HCT116 (cell line): ENCODE measurements at regions not wholly inside any gene's neighbourhood (a gene's known extent, or its start where the extent isn't known, plus 50 kb on each side); places are given as distances from the start of the nearest gene placed in this dataset.

Experiments used
- ATAC-seq: fragments of 200-7000 bp; cut with Tn5 transposase; 2 replicates; pipeline ENCODE4 v1.9.1; 2020; ENCODE audit warnings: mild to moderate bottlenecking, moderate library complexity
- BruUV-seq: library from RNA; stranded (reverse); fragments of 400-500 nt; replicated peaks from 2 replicates; lab custom pipeline; 2021; lab: Mats Ljungman, UMichigan
- CTCF ChIA-PET: fragments of 300-600 bp; sonication (Branson Sonifier 250); formaldehyde crosslinking; loops from one replicate; lab custom pipeline; 2021; ENCODE audit warnings: antibody characterized with exemption; lab: Charles Lee
- POLR2A ChIA-PET: fragments of 300-600, 350-600 bp; sonication (Branson Sonifier 250); formaldehyde crosslinking; loops from one replicate; lab custom pipeline; 2021; ENCODE audit warnings: antibody characterized with exemption; lab: Charles Lee
- RAD21 ChIA-PET, 2 experiments: fragments of 300-600 bp; sonication (Branson Sonifier 250); formaldehyde crosslinking; loops; one replicate each; lab custom pipeline; 2023; ENCODE audit warnings: low total read pairs in 2 of 2; ENCODE audit not compliant: uncharacterized antibody in 2 of 2, unreplicated experiment in 2 of 2, low non-redundant PET in 1 of 2; lab: Charles Lee
- DNase-seq: peaks from one replicate; pipeline ENCODE4 v3.0.0-alpha.2; 2010; ENCODE audit warnings: low read depth, low spot score
- H2AFZ ChIP-seq: fragments of 200-600 bp; shearing (Covaris generic), sonication (generic); 2 replicates; pipeline ENCODE4 v1.6.1; 2017; ENCODE audit warnings: low read depth, mixed run types, mixed read lengths, antibody characterized with exemption, low read length; ENCODE audit not compliant: poor library complexity, severe bottlenecking
- H3K27ac ChIP-seq: 2 replicates; pipeline ENCODE4 v1.5.1; 2012; ENCODE audit warnings: low read depth, low read length
- H3K27me3 ChIP-seq: fragments of 200-600 bp; sonication (generic); 2 replicates; pipeline ENCODE4 v1.6.1; 2016; ENCODE audit warnings: mixed run types, low read length, mixed read lengths; ENCODE audit not compliant: insufficient read depth
- H3K36me3 ChIP-seq, 2 experiments: fragments of 200-500 bp in 1 of 2; fragments of 200-600 bp in 1 of 2; sonication (Bioruptor generic) in 1 of 2; sonication (generic) in 1 of 2; 2 replicates each; pipeline versions ENCODE4 v1.5.1 to v1.6.1; 2014 to 2016; ENCODE audit warnings: low read length in 2 of 2, inconsistent platforms in 1 of 2, mixed read lengths in 1 of 2, mixed run types in 1 of 2; ENCODE audit not compliant: insufficient read depth in 2 of 2, control insufficient read depth in 1 of 2
- H3K4me1 ChIP-seq, 2 experiments: fragments of 200-600 bp in 1 of 2; sonication (generic) in 1 of 2; 2 replicates each; pipeline versions ENCODE4 v1.5.1 to v1.6.1; 2012 to 2017; ENCODE audit warnings: low read length in 2 of 2, inconsistent platforms in 1 of 2, mild to moderate bottlenecking in 1 of 2, mixed read lengths in 1 of 2, mixed run types in 1 of 2, moderate library complexity in 1 of 2; ENCODE audit not compliant: insufficient read depth in 2 of 2, control insufficient read depth in 1 of 2
- H3K4me2 ChIP-seq: fragments of 200-600 bp; sonication (generic); 2 replicates; pipeline ENCODE4 v1.6.1; 2017; ENCODE audit warnings: mixed run types, low read length, mixed read lengths
- H3K4me3 ChIP-seq, 2 experiments: fragments of 200-600 bp in 1 of 2; sonication (generic) in 1 of 2; replicated peaks in 1 of 2; 2 replicates each; pipeline ENCODE4 v1.5.1; 2011 to 2016; ENCODE audit warnings: low read length in 2 of 2, control low read depth in 1 of 2, low read depth in 1 of 2, mild to moderate bottlenecking in 1 of 2, mixed read lengths in 1 of 2, mixed run types in 1 of 2
- H3K79me2 ChIP-seq: fragments of 200-600 bp; sonication (generic); 2 replicates; pipeline ENCODE4 v1.6.1; 2017; ENCODE audit warnings: mild to moderate bottlenecking, mixed run types, low read length, moderate library complexity, mixed read lengths; ENCODE audit not compliant: insufficient read depth
- H3K9ac ChIP-seq: fragments of 200-600 bp; sonication (generic); 2 replicates; pipeline ENCODE4 v1.6.1; 2016; ENCODE audit warnings: low read length, mixed read lengths
- H3K9me2 ChIP-seq: fragments of 200-600 bp; sonication (generic), shearing (Covaris generic); 2 replicates; pipeline ENCODE4 v1.6.1; 2017; ENCODE audit warnings: mixed run types, mild to moderate bottlenecking, moderate library complexity; ENCODE audit not compliant: insufficient read depth
- H3K9me3 ChIP-seq, 2 experiments: fragments of 200-500 bp in 1 of 2; fragments of 200-600 bp in 1 of 2; sonication (Bioruptor generic) in 1 of 2; sonication (generic) in 1 of 2; 2 replicates each; pipeline ENCODE4 v1.6.1; 2014 to 2017; ENCODE audit warnings: low read length in 2 of 2, mixed read lengths in 2 of 2, inconsistent platforms in 1 of 2, low read depth in 1 of 2, mild to moderate bottlenecking in 1 of 2, mixed run types in 1 of 2, moderate library complexity in 1 of 2; ENCODE audit not compliant: control insufficient read depth in 1 of 2, insufficient read depth in 1 of 2
- H4K20me1 ChIP-seq: fragments of 200-600 bp; sonication (generic), shearing (Covaris generic); 2 replicates; pipeline ENCODE4 v1.6.1; 2017; ENCODE audit warnings: mixed run types, mild to moderate bottlenecking, moderate library complexity; ENCODE audit not compliant: insufficient read depth
- CEBPB ChIP-seq: IDR thresholded peaks from 2 replicates; pipeline ENCODE4 v1.6.1; 2012; ENCODE audit warnings: low read depth
- EGR1 ChIP-seq: IDR thresholded peaks from 2 replicates; pipeline ENCODE4 v1.6.1; 2012; ENCODE audit warnings: low read depth
- ELF1 ChIP-seq: IDR thresholded peaks from 2 replicates; pipeline ENCODE4 v1.6.1; 2012; ENCODE audit warnings: low read depth, borderline replicate concordance
- EZH2phosphoT487 ChIP-seq: fragments of 200-600 bp; IDR thresholded peaks from 2 replicates; pipeline ENCODE4 v1.6.1; 2018; ENCODE audit warnings: antibody characterized with exemption, borderline replicate concordance
- FOSL1 ChIP-seq: IDR thresholded peaks from 2 replicates; pipeline ENCODE4 v1.6.1; 2012; ENCODE audit warnings: low read depth
- JUND ChIP-seq: IDR thresholded peaks from 2 replicates; pipeline ENCODE4 v1.6.1; 2012
- POLR2A ChIP-seq: IDR thresholded peaks from 2 replicates; pipeline ENCODE4 v1.7.0; 2011; ENCODE audit warnings: borderline replicate concordance; ENCODE audit not compliant: insufficient read depth, insufficient read length; ENCODE audit errors: extremely low read depth
- RAD21 ChIP-seq: IDR thresholded peaks from 2 replicates; pipeline ENCODE4 v1.6.1; 2012; ENCODE audit warnings: low read depth, mild to moderate bottlenecking
- SP1 ChIP-seq: IDR thresholded peaks from 2 replicates; pipeline ENCODE4 v1.6.1; 2012; ENCODE audit warnings: low read depth
- SRF ChIP-seq: IDR thresholded peaks from 2 replicates; pipeline ENCODE4 v1.6.1; 2012; ENCODE audit warnings: low read depth
- TCF7L2 ChIP-seq: IDR thresholded peaks from 2 replicates; pipeline ENCODE4 v1.7.0; 2011; ENCODE audit warnings: borderline replicate concordance, inconsistent platforms; ENCODE audit not compliant: insufficient read depth, insufficient read length; ENCODE audit errors: extremely low read depth
- YY1 ChIP-seq: IDR thresholded peaks from 2 replicates; pipeline ENCODE4 v1.6.1; 2011; ENCODE audit warnings: low read length, low read depth, moderate library complexity, mild to moderate bottlenecking; ENCODE audit not compliant: insufficient replicate concordance; ENCODE audit errors: extremely low read depth
- ZNF274 ChIP-seq: fragments of 200-500 bp; sonication (Bioruptor generic); IDR thresholded peaks from 2 replicates; pipeline ENCODE4 v1.6.1; 2014; ENCODE audit warnings: mild to moderate bottlenecking, low read depth, low read length, inconsistent platforms
- intact Hi-C: fragments of 100-400 bp; cut with micrococcal nuclease; formaldehyde crosslinking; loops from 2 replicates; pipeline ENCODE4 v1.10.0; 2022
- TF ChIP-seq, protein P1 (sequence below): IDR thresholded peaks from 2 replicates; pipeline ENCODE4 v1.6.1; 2011; ENCODE audit warnings: mild to moderate bottlenecking, low read length, moderate library complexity; ENCODE audit not compliant: insufficient replicate concordance; ENCODE audit errors: extremely low read depth
- TF ChIP-seq, protein P2 (sequence below): IDR thresholded peaks from 2 replicates; pipeline ENCODE4 v1.6.1; 2012
- TF ChIP-seq, protein P3 (sequence below): IDR thresholded peaks from 2 replicates; pipeline ENCODE4 v1.6.1; 2012
- TF ChIP-seq, protein P4 (sequence below), 3 experiments: fragments of 200-600 bp in 1 of 3; sonication (generic) in 1 of 3; IDR thresholded peaks in 2 of 3; conservative IDR thresholded peaks in 1 of 3; 2 replicates each; pipeline ENCODE4 v1.5.1; 2012 to 2017; ENCODE audit warnings: low read depth in 2 of 3, low read length in 2 of 3, antibody characterized with exemption in 1 of 3, borderline replicate concordance in 1 of 3, control low read depth in 1 of 3, mild to moderate bottlenecking in 1 of 3, mixed read lengths in 1 of 3, mixed run types in 1 of 3, moderate library complexity in 1 of 3; ENCODE audit not compliant: insufficient read depth in 1 of 3
- TF ChIP-seq, protein P5 (sequence below): IDR thresholded peaks from 2 replicates; pipeline ENCODE4 v1.6.1; 2012; ENCODE audit warnings: low read depth

DNA sequence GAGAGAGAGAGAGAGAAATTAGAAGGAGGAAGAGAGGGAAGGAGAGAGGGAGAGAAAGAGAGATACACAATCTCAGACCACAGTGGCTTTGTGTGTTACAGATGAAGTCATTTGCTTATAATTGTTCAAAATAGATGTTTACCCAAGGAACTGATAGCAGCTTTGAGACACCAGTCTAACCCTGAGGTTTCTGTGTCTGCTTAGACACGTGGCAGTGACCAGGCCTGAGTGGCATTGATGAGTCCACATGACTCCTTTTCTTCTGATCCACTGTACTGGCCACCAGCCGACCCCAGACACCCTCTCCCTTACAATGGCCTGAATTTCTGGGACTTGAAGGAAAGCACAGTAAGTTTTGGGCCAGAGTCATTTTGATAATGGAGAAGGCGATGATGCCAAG is 104.9 kb downstream of the DUSP10 start:
- CTCF ChIA-PET = no interaction called here
- no peaks in the 10 kb centered on the region for H3K79me2 ChIP-seq
- H3K4me2 ChIP-seq = no peak overlapping the region
- H3K36me3 ChIP-seq = no peaks in the 10 kb centered on the region
- no peaks in the 10 kb centered on the region for H4K20me1 ChIP-seq
- H3K9ac ChIP-seq = no peak overlapping the region
- H3K4me1 ChIP-seq = no peaks in the 10 kb centered on the region
- ATAC-seq (no peak), DNase-seq (no peak)
- no peak for TF ChIP-seq ZNF274
- TF ChIP-seq FOSL1 = no peak
- no peak for TF ChIP-seq ELF1
- no peak for TF ChIP-seq JUND
- TF ChIP-seq, protein P1, sequence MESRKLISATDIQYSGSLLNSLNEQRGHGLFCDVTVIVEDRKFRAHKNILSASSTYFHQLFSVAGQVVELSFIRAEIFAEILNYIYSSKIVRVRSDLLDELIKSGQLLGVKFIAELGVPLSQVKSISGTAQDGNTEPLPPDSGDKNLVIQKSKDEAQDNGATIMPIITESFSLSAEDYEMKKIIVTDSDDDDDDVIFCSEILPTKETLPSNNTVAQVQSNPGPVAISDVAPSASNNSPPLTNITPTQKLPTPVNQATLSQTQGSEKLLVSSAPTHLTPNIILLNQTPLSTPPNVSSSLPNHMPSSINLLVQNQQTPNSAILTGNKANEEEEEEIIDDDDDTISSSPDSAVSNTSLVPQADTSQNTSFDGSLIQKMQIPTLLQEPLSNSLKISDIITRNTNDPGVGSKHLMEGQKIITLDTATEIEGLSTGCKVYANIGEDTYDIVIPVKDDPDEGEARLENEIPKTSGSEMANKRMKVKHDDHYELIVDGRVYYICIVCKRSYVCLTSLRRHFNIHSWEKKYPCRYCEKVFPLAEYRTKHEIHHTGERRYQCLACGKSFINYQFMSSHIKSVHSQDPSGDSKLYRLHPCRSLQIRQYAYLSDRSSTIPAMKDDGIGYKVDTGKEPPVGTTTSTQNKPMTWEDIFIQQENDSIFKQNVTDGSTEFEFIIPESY = no peak
- TF ChIP-seq EGR1 = no peak
- no peak for TF ChIP-seq TCF7L2
- TF ChIP-seq, protein P2, sequence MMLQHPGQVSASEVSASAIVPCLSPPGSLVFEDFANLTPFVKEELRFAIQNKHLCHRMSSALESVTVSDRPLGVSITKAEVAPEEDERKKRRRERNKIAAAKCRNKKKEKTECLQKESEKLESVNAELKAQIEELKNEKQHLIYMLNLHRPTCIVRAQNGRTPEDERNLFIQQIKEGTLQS = no peak
- TF ChIP-seq SRF = no peak
- TF ChIP-seq YY1 = no peak
- no peak for TF ChIP-seq EZH2phosphoT487
- TF ChIP-seq, protein P3, sequence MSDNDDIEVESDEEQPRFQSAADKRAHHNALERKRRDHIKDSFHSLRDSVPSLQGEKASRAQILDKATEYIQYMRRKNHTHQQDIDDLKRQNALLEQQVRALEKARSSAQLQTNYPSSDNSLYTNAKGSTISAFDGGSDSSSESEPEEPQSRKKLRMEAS = no peak
- no peak for TF ChIP-seq CEBPB
- TF ChIP-seq RAD21 = no peak
- no peak for TF ChIP-seq SP1
- TF ChIP-seq, protein P4, sequence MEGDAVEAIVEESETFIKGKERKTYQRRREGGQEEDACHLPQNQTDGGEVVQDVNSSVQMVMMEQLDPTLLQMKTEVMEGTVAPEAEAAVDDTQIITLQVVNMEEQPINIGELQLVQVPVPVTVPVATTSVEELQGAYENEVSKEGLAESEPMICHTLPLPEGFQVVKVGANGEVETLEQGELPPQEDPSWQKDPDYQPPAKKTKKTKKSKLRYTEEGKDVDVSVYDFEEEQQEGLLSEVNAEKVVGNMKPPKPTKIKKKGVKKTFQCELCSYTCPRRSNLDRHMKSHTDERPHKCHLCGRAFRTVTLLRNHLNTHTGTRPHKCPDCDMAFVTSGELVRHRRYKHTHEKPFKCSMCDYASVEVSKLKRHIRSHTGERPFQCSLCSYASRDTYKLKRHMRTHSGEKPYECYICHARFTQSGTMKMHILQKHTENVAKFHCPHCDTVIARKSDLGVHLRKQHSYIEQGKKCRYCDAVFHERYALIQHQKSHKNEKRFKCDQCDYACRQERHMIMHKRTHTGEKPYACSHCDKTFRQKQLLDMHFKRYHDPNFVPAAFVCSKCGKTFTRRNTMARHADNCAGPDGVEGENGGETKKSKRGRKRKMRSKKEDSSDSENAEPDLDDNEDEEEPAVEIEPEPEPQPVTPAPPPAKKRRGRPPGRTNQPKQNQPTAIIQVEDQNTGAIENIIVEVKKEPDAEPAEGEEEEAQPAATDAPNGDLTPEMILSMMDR (IDR thresholded peaks at IDR 0.05 in 2 of 3, conservative IDR thresholded peaks at IDR 0.05 in 1 of 3; ENCODE audit: borderline replicate concordance in 1 of 3, insufficient read depth in 1 of 3, low read depth in 2 of 3, low read length in 2 of 3) = no peak
- TF ChIP-seq, protein P5, sequence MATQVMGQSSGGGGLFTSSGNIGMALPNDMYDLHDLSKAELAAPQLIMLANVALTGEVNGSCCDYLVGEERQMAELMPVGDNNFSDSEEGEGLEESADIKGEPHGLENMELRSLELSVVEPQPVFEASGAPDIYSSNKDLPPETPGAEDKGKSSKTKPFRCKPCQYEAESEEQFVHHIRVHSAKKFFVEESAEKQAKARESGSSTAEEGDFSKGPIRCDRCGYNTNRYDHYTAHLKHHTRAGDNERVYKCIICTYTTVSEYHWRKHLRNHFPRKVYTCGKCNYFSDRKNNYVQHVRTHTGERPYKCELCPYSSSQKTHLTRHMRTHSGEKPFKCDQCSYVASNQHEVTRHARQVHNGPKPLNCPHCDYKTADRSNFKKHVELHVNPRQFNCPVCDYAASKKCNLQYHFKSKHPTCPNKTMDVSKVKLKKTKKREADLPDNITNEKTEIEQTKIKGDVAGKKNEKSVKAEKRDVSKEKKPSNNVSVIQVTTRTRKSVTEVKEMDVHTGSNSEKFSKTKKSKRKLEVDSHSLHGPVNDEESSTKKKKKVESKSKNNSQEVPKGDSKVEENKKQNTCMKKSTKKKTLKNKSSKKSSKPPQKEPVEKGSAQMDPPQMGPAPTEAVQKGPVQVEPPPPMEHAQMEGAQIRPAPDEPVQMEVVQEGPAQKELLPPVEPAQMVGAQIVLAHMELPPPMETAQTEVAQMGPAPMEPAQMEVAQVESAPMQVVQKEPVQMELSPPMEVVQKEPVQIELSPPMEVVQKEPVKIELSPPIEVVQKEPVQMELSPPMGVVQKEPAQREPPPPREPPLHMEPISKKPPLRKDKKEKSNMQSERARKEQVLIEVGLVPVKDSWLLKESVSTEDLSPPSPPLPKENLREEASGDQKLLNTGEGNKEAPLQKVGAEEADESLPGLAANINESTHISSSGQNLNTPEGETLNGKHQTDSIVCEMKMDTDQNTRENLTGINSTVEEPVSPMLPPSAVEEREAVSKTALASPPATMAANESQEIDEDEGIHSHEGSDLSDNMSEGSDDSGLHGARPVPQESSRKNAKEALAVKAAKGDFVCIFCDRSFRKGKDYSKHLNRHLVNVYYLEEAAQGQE = no peak
- TF ChIP-seq POLR2A = no peak
- H3K4me3 ChIP-seq = no peak overlapping the region
- H3K27me3 ChIP-seq = no peaks in the 10 kb centered on the region
- H2AFZ ChIP-seq = no peak overlapping the region
- no peaks in the 10 kb centered on the region for H3K9me2 ChIP-seq
- POLR2A ChIA-PET = no interaction called here
- no peaks in the 10 kb centered on the region for H3K9me3 ChIP-seq
- intact Hi-C loops = no loop called here
- no TSS peak for BruUV-seq
- RAD21 ChIA-PET = no interaction called here
- H3K27ac ChIP-seq = no peak overlapping the region
